A172 (cell line): ENCODE measurements at regions not wholly inside any gene's neighbourhood (a gene's known extent, or its start where the extent isn't known, plus 50 kb on each side); places are given as distances from the start of the nearest gene placed in this dataset.
"Not testable (repeated sequence)": the region's sequence is repeated elsewhere in the genome, so short reads cannot be mapped to it uniquely, and the experiment has no call there.

Source experiments
- DNase-seq: peaks from one replicate; pipeline ENCODE4 v3.0.0-alpha.2; 2015; ENCODE audit warnings: low spot score

DNA sequence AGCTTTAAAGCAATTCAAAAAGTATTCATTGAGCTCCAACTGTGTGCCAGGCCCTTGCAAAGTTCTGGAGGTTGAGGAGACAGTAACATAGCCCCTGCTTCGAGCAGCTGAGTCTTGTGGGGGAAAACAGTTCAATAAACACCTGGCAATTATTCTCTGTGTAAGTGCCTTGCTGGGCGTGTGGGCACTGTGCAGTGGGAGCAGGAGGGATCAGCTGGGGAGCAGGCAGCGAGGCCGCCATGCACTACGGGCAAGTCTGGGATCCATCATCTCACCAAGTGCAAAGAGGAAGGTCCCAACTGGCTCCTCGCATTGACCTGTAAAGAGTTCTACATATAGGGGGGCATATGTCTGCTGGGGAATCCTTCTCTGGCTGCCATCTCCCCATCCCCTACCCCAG, 342.2 kb upstream of the HS6ST1 start:
- no peak for DNase-seq

DNA sequence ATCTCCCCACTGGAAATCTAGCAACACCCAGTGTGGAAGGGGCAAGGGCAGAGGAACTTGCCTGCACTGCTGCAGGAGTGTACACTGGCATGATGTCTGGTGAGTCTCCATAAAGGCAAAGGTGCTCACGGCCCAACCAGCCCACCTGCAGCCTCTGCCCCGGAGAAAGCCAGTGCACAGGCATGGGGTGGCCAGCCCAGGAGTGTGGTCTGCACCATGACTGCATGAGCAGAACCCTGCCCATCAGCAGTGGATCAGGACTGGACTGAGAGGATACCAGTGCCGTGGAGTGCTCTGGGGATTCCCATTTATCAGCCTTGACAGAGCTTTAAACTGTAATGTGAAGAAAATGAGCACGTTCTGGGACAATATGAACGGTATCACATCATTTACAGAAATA, 342.6 kb upstream of the HS6ST1 start:
- DNase-seq: no peak

DNA sequence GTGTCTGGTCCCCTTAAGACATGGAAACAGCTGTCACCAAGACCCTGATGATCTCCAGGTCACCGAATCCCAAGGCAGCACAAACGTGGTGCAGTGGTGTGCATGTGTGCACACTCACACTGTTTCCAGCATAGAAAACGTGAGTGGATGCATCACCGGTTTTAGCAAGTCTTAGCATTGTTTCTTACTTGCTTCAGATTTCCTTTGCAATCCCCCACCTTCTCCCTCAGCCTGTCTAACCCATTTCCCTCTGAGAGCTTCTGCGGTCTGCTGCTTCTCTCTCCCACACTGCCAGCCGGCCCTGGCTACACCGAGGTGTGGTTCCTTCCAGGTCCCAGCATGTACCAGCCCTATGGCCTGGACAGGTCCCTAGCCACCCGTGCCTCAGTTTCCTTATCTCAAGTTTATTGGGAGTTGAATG, 343.4 kb upstream of the HS6ST1 start:
- DNase-seq: no peak

DNA sequence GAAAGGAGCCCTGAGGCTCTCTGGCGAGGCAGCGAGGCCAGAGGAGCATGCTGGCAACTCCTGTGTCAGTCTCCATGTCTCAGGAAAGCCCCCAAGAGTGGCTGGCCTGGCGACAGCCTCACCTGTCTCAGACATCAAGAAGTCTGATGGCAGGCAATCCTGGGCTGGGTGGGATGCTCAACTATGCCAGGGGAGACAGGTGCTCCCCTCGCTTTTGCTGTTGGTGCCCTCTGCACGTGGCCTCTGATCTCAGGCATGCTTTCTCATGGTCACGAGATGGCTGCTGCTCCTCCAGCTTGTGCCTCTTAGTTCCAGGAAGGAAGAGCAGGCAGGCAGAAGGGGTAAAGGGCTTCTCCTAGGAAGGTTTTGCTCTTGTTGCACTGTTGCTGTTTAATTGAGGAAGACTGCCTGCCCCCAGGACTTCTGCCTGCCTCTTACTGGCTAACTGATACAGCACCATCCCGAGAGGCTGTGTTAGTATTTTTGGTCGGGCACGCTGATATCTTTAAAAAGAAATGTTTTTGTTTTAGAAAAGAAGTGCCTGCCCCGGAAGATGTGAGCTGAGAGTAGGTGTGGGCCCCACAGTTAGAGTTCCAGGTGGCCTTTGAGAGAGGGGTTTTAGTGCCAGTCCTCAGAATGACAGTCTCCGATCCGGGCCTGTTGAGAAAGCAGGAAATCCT, 344.8 kb upstream of the HS6ST1 start:
- DNase-seq: no peak

DNA sequence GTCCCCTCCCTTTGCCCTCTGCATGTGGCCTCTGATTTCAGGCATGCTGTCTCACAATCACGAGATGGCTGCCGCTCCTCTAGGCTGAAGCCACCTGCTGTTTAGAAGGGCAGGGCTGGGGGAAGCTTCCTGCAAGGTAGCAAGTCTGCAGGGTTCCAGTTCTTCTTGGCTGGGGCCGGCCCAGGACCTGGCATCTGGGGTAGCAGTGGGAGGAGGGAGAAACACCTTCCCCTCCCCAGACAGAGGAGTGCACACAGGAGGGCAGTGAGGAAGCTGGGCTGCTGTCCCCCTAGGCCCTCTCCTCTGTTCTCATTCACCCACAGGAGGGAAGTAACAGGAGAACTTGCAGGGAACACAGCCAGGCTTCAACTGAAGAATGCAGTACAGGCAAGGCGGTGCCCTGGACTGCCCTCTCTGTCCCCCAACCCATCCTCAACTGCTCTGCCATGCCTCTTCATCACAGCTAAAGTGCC, 345.9 kb upstream of the HS6ST1 start:
- no peak for DNase-seq

DNA sequence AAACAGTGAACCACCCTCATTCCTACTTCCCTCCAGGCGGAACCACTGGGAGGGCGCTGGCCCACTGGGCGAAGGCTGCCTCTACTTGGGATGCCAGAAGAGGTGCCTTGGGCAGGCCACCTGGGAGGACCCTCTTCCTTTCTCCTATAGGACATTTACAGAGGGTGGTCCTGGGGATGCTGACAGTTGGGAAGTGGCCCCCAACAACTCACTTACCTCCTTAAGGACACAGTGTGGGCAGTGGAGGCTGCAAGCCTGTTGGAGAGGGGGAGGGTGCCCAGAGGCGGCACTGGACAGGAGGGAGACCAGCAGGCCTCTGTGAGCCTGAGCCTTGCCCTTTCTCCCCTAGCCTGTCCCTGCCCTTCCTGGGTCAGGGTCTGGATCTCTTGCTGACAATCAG, 346.4 kb upstream of the HS6ST1 start:
- no peak for DNase-seq

DNA sequence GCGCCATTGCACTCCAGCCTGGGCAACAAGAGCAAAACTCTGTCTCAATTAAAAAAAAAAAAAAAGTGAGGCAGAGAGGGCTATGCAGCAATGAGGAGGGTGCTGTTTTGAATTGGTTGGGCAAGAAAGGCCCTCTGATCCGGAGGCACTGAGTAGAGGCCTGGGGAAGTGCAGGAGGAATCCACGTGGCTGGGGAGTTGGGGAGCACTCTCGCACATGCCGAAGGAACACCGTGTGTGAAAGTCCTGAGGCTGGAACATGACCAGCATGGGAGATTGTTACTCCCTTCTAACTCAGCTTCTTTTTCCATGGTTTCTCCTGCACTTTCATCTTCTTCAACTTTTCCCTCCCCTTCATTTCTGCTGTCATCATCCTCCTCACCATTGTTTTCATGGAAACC, 347.9 kb upstream of the HS6ST1 start:
- no peak for DNase-seq

DNA sequence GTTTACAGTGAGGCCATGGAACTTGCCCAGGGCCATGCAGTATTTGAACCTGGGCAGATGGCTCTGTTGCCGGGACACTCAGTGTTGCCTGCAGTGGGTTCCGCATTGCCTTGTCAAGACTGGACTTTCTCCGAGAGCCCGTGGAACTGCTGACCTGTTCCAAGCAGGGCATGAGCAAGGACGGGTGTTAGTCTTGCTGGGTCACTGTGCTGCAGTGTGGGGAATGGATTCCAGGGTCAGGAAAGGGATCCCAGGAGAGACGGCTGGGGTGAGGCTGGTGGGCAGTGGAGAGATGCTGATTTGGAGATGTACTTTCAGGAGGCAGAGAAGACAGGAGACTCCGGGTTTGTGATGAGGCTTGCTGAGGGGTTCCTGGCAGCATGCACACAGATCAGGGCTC, 348.7 kb upstream of the HS6ST1 start:
- DNase-seq: no peak

DNA sequence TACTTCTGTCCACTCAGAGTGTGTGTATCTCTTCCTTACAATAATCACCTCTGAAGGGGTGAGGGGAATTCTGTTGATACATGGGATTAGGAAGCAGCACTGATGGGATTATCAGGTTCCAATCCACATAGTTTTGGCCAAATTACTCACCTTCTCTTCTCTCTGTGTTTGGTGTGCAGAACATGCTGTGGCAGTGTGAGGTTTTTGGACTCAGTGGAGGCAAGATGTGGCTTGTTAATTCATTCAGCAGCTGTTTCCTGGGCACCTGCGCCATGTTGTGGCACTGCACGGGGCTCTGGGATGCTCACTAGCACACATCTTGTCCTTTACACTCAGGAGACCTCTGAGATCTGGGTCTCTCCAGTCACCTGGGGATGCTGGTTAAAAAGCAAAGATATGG, 350.3 kb upstream of the HS6ST1 start:
- DNase-seq: no peak

DNA sequence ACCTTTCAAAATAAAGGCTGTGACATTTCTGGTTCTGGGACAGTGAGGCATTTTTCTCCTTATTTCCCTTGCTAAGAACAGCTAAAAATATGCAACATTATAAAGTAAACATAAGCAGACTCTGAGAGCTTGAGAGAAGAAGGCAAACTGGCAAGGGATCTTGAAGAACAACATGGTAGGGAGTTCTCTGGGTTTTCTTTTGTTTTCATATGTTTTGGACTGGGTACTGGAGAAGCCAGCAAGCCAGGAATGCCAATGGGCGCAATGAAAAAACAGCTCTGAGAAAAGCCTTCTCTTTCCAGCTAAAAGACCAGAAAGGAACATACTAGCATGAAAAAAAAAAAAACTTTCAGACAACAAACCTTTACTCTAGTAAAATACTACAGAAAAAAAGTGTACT, 351.4 kb upstream of the HS6ST1 start:
- DNase-seq: no peak

DNA sequence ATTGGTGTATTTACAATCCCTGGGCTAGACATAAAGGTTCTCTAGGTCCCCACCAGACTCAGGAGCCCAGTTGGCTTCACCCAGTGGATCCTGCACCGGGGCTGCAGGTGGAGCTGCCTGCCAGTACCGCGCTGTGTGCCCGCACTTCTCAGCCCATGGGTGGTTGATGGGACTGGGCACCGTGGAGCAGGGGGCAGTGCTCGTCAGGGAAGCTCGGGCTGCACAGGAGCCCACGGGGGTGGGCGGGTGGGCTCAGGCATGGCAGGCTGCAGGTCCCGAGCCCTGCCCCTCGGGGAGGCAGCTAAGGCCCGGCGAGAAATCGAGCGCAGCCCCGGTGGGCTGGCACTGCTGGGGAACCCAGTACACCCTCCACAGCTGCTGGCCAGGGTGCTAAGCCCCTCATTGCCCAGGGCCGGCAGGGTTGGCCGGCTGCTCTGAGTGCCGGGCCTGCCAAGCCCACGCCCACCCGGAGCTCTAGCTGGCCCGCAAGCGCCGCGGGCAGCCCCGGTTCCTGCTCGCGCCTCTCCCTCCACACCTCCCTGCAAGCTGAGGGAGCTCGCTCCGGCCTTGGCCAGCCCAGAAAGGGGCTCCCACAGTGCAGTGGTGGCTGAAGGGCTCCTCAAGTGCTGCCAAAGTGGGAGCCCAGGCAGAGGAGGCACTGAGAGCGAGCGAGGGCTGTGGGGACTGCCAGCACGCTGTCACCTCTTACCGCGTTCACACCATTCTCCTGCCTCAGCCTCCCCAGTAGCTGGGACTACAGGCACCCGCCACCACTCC, 353.5 kb upstream of the HS6ST1 start:
- DNase-seq: not testable (repeated sequence)

DNA sequence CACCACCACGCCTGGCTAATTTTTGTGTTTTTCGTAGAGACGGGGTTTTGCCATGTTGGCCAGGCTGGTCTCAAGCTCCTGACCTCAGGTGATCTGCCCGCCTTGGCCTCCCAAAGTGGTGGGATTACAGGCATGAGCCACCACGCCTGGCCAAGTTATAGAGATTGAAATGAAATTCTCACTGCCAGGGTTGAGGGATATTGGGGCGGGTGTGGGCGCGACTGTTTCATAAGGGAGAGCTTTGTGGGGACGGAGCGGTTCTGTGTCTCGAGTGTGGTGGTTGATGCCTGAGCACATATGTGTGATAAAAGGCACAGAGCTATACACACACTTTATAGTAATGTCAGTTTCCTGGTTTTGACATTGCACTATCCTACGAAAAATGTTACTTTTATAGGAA, 361.0 kb upstream of the HS6ST1 start:
- DNase-seq: not testable (repeated sequence)

DNA sequence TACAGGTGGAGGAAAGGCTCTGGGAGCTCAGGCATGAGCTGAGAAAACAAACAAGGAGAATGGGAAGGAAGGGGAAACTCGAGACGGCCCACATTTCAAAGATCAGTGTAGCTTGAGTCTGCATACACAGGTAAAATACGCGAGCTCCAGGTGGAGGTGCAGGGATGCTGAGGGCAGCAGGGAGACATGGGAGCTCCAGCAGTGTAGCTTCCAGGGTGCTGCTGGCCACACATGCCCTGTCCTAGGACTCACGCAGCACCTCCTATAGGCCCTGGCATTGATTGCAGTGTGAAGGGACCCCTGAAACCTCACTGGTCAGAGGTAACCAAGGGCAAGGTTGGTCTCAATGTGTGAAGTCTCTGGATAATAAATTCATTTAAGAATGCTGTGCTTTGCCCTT, 362.8 kb upstream of the HS6ST1 start:
- DNase-seq: no peak

DNA sequence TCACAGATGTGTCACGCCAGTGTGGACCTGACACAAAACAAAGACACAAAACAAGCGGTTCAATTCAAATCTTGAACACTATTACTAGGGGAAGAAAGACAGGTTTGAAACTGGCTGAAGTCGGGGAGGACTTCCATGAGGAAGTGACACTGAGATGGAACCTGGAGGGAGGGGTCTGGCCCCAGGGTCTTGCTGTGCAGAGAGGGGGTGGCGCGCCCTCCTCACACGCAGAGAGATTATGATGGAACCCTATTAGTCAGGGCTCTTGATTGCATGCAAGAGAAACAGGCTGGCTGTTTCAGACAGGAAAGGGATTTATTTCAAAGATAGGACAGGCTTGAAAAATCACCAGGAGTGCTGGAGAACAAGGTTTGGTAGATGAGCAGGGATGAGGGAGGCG, 363.6 kb upstream of the HS6ST1 start:
- DNase-seq: no peak

DNA sequence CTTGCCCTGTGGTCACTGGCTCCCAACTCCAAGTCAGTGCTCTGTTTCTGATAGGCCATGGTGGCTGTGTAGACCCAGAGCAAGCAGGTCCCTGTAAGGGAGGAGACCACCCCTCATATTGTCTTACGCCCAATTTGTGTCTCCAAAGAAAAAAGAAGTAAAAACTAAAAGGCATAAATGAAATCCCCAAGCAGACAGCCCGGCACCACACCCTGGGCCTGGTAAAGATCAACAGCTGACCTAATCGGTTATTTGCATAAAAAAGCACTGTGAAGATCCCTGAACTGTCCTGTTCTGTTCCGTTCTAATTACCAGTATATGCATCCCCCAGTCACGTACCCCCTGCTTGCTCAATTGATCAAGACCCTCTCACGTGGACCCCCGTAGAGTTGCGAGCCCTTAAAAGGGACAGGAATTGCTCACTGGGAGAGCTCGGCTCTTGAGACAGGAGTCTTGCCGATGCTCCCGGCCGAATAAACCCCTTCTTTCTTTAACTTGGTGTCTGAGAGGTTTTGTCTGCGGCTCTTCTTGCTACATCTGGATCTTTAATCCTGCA, 364.1 kb upstream of the HS6ST1 start:
- DNase-seq: no peak

DNA sequence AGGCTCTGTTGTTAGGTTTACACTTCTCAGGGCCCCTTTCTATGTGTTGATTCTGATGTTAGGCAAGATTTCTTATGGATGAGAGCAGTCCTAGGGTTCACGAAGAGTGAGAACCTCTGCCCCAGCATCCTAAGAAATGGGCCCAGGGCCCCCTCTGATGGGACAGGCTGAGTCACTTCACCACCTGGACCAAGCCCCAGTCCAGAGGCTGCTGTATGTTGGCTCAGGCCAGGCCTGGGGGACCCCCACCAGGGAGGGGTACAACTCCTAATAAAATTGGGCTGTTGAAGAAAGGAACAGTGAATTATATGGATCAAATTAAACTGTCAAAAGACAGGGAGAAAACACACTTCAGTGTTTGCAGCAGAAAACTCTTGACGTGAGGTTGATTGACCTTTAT, 365.9 kb upstream of the HS6ST1 start:
- no peak for DNase-seq

DNA sequence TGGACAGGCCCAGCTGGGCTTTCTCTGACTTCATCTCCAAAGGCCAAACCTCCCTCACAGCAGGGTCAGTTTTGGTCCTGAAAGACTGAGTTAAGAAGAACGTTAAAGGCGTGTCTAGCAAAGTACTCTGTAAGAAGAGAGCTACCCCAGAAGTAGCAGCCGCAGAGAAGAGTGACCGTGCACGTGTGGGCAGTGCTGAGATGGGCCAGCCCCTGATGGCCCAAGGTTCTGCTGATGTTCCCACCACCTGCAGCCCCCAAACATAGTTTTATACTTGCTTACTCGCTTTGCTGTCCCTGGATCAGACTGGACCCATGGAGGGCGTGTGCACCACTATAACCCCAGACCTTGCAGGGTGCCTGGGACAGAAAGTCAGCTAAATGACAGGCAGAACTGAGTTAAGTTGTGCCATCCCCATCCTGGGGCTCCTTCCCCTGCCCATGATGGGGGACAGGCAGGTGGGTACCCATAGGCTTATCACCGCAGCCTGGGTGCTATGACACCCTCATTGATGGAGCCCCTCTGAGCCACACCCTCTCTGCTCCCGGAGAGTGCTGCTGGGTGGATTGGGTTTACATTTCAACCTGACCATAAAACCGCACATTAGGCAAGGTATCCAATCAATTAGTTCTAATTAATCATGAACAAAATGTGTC, 367.3 kb upstream of the HS6ST1 start:
- DNase-seq: no peak

DNA sequence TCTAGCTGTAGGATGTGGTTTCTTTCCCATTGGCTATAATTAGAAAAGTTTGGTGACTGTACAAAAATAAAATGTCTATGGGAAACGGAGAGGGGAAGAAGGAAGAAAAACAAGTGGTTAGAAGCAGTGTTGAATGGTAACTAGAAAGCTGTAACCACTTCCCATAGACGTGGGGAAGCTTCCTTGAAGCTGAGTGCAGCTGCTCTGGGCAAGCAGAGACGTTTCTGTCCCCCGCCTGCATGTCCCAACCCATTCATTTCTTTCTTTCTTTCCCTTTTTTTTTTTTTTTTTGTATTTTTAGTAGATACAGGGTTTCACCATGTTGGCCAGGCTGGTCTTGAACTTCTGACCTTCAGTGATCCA, 367.8 kb upstream of the HS6ST1 start:
- DNase-seq: no peak

DNA sequence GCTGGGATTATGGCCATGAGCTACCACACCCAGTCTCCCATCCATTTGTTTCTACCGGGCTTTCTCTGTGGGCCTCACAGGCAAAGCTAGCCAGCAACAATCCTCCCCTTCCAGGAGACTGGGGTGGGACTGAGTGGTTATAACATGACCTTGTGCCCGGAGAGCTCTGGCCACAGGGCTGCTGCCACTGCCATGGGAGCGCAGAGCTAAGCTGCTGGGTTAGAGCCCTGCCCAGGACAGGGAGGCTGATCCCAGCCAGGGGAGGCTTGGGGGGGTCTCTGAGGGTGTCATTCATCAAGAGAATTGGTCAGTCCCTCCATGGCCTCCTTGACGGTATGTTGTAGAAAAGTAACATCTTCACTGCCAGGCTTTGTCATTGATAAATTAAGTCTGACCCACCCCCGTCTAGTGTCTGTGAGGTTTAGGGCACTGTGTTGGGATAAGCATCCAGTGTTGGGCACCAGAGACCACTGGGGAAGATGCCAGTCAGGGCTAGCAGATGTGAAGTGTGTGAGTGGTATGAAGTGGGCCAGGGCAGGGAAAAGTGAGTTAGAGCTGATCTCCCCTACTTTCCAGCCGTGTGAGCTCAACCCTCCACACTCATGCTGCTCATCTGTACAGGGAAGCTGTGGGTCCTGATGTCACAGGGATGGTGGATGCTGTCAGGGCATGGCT, 368.4 kb upstream of the HS6ST1 start:
- DNase-seq: no peak

DNA sequence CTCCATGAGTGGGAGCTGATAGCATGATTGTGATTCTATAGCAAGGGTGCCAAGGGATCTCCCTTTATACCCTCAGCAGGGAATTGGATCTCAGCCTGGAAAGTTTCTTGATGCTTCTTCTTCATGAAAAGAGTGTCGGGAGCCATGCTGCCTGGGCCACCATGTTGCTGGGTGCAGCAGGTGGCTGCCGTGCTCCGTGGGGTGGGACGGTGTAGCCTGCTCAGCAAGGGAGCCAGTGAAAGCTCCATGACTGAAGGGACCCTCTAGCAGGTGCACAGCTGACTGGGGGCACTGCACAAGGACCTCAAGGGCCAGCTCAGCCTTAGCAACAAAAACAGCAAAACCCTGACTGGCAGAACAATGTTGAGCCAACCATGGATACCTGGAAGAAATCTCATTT, 368.9 kb upstream of the HS6ST1 start:
- DNase-seq: no peak

DNA sequence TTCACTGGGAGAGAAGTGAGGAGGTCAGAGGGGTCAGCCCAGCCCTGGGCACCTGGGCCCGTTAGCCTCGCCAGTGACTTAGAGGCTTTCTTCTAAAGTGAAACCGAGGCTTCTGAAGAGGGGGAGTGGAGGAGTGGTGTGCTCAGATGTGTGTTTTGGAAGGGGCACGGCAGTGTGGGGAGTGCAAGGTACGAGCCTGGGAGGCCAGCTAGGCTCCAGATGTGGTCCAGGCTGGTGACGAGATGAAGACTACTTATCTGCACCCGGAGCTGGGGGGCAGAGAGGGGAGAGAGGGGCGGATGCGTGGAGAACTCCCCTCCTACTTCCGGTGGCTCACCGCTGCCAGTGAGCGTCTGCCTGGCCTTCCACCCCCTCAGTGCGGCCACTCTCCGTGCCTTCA, 371.3 kb upstream of the HS6ST1 start:
- DNase-seq: no peak

DNA sequence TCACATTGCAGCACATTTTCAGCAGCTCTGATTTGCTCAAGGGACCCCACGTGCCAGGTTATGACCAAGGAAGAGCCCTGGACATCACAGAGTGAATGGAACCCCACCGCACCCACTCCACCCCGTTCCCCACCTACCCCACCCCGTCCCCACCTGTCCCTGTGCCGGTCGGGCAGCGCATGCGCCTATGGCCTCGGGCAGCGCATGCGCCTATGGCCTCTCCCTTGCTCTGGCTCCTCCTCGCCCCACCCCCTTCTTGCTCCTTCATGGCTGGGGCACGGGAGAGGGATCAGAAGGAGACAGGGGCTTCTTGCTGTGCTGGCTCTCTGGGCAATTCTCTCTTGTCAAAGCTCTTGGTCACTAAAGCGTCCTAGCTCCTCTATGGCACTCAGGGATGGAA, 371.8 kb upstream of the HS6ST1 start:
- no peak for DNase-seq
